ENCODE measurements at regions not wholly inside any gene's neighbourhood (a gene's known extent, or its start where the extent isn't known, plus 50 kb on each side); places are given as distances from the start of the nearest gene placed in this dataset.

- TF ChIP-seq CTCF (IDR thresholded peaks at IDR 0.05) (no peak), POLR2A (IDR thresholded peaks at IDR 0.05) (no peak)
Measured at GRCh38 chr2:177338177-177338721, 54.3 kb upstream of the AGPS start.

Data from testis (tissue), 2 donors.